HepG2 (cell line): ENCODE measurements at regions not wholly inside any gene's neighbourhood (a gene's known extent, or its start where the extent isn't known, plus 50 kb on each side); places are given as distances from the start of the nearest gene placed in this dataset.

ENCODE experiments used
- ARNT2 ChIP-seq: sonication (generic); formaldehyde crosslinking; IDR thresholded peaks from 2 replicates; pipeline ENCODE4 v1.8.0; 2022; ENCODE audit warnings: mild to moderate bottlenecking, low read depth, missing genetic modification reagents, moderate library complexity
- CCAR2 ChIP-seq: fragments of 200-400 bp; formaldehyde crosslinking; optimal IDR thresholded peaks from 2 replicates; pipeline ENCODE3; 2018; ENCODE audit warnings: low read depth, mild to moderate bottlenecking, low read length, moderate library complexity
- CREM ChIP-seq, 2 experiments: sonication (generic) in 1 of 2; formaldehyde crosslinking in 1 of 2; IDR thresholded peaks; 2 replicates each; pipeline versions ENCODE4 v1.4.0 to v1.6.1; 2016 to 2020; ENCODE audit warnings: antibody characterized with exemption in 1 of 2, mild to moderate bottlenecking in 1 of 2, missing genetic modification reagents in 1 of 2
- FOXC1 ChIP-seq: sonication (generic); formaldehyde crosslinking; IDR thresholded peaks from 2 replicates; pipeline ENCODE4 v1.8.0; 2022; ENCODE audit warnings: mild to moderate bottlenecking, missing genetic modification reagents, borderline replicate concordance
- HMGA1 ChIP-seq: sonication (generic); formaldehyde crosslinking; conservative IDR thresholded peaks from 2 replicates; pipeline ENCODE4 v1.4.0; 2020; ENCODE audit warnings: missing genetic modification reagents
- HNRNPUL1 ChIP-seq: fragments of 200-400 bp; formaldehyde crosslinking; IDR thresholded peaks from 2 replicates; pipeline ENCODE4 v1.6.1; 2017; ENCODE audit warnings: low read depth, mild to moderate bottlenecking, low read length, moderate library complexity
- IKZF5 ChIP-seq: IDR thresholded peaks from 2 replicates; pipeline ENCODE4 v1.6.1; 2018; ENCODE audit warnings: missing genetic modification reagents, mild to moderate bottlenecking, missing compliant biosample characterization
- NR2F6 ChIP-seq, 2 experiments: IDR thresholded peaks; 2 replicates each; pipeline ENCODE4 v1.6.1; 2016; ENCODE audit warnings: antibody characterized with exemption in 1 of 2, mild to moderate bottlenecking in 1 of 2
- POLR2G ChIP-seq: fragments of 200-400 bp; formaldehyde crosslinking; IDR thresholded peaks from 2 replicates; pipeline ENCODE4 v1.6.1; 2018; ENCODE audit warnings: mild to moderate bottlenecking, low read depth, low read length, moderate library complexity
- SAP130 ChIP-seq: IDR thresholded peaks from 2 replicates; pipeline ENCODE4 v1.6.1; 2016; ENCODE audit warnings: low read depth
- SMAD1 ChIP-seq: sonication (generic); formaldehyde crosslinking; IDR thresholded peaks from 2 replicates; pipeline ENCODE4 v1.4.0; 2020; ENCODE audit warnings: missing genetic modification reagents, low read depth, mild to moderate bottlenecking, borderline replicate concordance
- SMAD9 ChIP-seq: sonication (generic); formaldehyde crosslinking; IDR thresholded peaks from 2 replicates; pipeline ENCODE4 v1.5.1; 2020; ENCODE audit warnings: mild to moderate bottlenecking, missing genetic modification reagents
- SOX5 ChIP-seq: IDR thresholded peaks from 2 replicates; pipeline ENCODE4 v1.6.1; 2016; ENCODE audit warnings: borderline replicate concordance
- STAG1 ChIP-seq: sonication (generic); formaldehyde crosslinking; IDR thresholded peaks from 2 replicates; pipeline ENCODE4 v1.4.0; 2020; ENCODE audit warnings: missing genetic modification reagents
- ZEB1 ChIP-seq: IDR thresholded peaks from 2 replicates; pipeline ENCODE4 v1.6.1; 2012; ENCODE audit warnings: mild to moderate bottlenecking, low read depth, inconsistent platforms; ENCODE audit not compliant: insufficient replicate concordance
- ZNF12 ChIP-seq: sonication (generic); formaldehyde crosslinking; IDR thresholded peaks from 2 replicates; pipeline ENCODE4 v1.5.0; 2020; ENCODE audit warnings: missing genetic modification reagents
- ZNF547 ChIP-seq: sonication (generic); formaldehyde crosslinking; IDR thresholded peaks from 2 replicates; pipeline ENCODE4 v1.5.1; 2020; ENCODE audit warnings: mild to moderate bottlenecking, missing genetic modification reagents
- ZNF549 ChIP-seq: sonication (generic); formaldehyde crosslinking; IDR thresholded peaks from 2 replicates; pipeline ENCODE4 v1.5.0; 2020; ENCODE audit warnings: missing genetic modification reagents
- ZNF570 ChIP-seq: sonication (generic); formaldehyde crosslinking; IDR thresholded peaks from 2 replicates; pipeline ENCODE4 v1.4.0; 2020; ENCODE audit warnings: mild to moderate bottlenecking, missing genetic modification reagents, borderline replicate concordance
- ZNF761 ChIP-seq: sonication (generic); formaldehyde crosslinking; conservative IDR thresholded peaks from 2 replicates; pipeline ENCODE4 v1.4.0; 2020; ENCODE audit warnings: mild to moderate bottlenecking, missing genetic modification reagents
- ZNF83 ChIP-seq: sonication (generic); formaldehyde crosslinking; IDR thresholded peaks from 2 replicates; pipeline ENCODE4 v1.4.0; 2020; ENCODE audit warnings: missing genetic modification reagents, mild to moderate bottlenecking, borderline replicate concordance
- TF ChIP-seq, protein P1 (sequence below): sonication (generic); formaldehyde crosslinking; IDR thresholded peaks from 2 replicates; pipeline ENCODE4 v1.5.1; 2020; ENCODE audit warnings: missing genetic modification reagents, mild to moderate bottlenecking, borderline replicate concordance
- TF ChIP-seq, protein P2 (sequence below): sonication (generic); formaldehyde crosslinking; IDR thresholded peaks from 2 replicates; pipeline ENCODE4 v1.5.0; 2020; ENCODE audit warnings: mild to moderate bottlenecking, missing genetic modification reagents
- TF ChIP-seq, protein P3 (sequence below): sonication (generic); formaldehyde crosslinking; IDR thresholded peaks from 2 replicates; pipeline ENCODE4 v1.5.0; 2020; ENCODE audit warnings: mild to moderate bottlenecking, missing genetic modification reagents, borderline replicate concordance

DNA sequence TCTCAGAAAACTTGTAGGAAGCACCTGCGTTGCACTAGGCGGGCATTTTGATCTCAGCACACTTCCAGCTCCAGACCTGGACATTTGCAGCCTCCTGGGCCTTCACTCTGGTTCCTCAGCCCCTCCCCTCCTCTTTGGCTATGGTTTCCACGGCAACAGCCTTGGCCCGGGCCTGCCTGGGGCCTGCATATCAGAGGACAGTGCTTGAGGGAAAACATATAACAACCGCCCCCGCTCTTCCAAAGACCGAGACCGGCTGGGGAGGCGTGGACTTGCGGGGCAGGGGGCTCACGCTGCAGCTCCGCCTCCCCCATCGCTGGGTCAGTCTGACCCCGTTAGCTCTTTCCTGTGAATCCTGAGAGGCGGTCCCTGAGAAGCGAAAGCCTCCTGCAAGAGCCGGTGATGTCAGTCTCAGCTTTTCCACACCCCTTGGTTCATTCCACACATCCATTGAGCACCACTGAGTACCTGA is 125.7 kb upstream of the PEG3 start (continued):
- TF ChIP-seq, protein P1, sequence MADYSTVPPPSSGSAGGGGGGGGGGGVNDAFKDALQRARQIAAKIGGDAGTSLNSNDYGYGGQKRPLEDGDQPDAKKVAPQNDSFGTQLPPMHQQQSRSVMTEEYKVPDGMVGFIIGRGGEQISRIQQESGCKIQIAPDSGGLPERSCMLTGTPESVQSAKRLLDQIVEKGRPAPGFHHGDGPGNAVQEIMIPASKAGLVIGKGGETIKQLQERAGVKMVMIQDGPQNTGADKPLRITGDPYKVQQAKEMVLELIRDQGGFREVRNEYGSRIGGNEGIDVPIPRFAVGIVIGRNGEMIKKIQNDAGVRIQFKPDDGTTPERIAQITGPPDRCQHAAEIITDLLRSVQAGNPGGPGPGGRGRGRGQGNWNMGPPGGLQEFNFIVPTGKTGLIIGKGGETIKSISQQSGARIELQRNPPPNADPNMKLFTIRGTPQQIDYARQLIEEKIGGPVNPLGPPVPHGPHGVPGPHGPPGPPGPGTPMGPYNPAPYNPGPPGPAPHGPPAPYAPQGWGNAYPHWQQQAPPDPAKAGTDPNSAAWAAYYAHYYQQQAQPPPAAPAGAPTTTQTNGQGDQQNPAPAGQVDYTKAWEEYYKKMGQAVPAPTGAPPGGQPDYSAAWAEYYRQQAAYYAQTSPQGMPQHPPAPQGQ, result no peak
- no peak for TF ChIP-seq ARNT2 (CRISPR knock-in tag)
- TF ChIP-seq SMAD9, result no peak
- no peak for TF ChIP-seq ZNF549
- no peak for TF ChIP-seq CCAR2
- TF ChIP-seq ZNF761 (CRISPR knock-in tag), result 0 out of 2 replicates have a peak, but pooled peaks have one; percentile 13
- peak; percentile 63; the same call in 1 of the 2 replicates for TF ChIP-seq ZNF12 (CRISPR knock-in tag)
- no peak for TF ChIP-seq POLR2G
- peak; percentile 17; the same call in 1 of the 2 replicates for TF ChIP-seq STAG1 (CRISPR knock-in tag)
- TF ChIP-seq SOX5 (CRISPR knock-in tag), result peak; percentile 53; the same call in 1 of the 2 replicates
- no peak for TF ChIP-seq FOXC1 (CRISPR knock-in tag)
- TF ChIP-seq, protein P2, sequence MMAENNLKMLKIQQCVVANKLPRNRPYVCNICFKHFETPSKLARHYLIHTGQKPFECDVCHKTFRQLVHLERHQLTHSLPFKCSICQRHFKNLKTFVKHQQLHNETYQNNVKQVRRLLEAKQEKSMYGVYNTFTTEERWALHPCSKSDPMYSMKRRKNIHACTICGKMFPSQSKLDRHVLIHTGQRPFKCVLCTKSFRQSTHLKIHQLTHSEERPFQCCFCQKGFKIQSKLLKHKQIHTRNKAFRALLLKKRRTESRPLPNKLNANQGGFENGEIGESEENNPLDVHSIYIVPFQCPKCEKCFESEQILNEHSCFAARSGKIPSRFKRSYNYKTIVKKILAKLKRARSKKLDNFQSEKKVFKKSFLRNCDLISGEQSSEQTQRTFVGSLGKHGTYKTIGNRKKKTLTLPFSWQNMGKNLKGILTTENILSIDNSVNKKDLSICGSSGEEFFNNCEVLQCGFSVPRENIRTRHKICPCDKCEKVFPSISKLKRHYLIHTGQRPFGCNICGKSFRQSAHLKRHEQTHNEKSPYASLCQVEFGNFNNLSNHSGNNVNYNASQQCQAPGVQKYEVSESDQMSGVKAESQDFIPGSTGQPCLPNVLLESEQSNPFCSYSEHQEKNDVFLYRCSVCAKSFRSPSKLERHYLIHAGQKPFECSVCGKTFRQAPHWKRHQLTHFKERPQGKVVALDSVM, result no peak
- TF ChIP-seq ZNF83 (CRISPR knock-in tag), result no peak
- TF ChIP-seq NR2F6 (IDR thresholded peaks at IDR 0.05), result peak; percentile 23; the same call in 1 of the 2 replicates
- peak; percentile 54 for TF ChIP-seq NR2F6 (CRISPR knock-in tag; IDR thresholded peaks at IDR 0.05)
- TF ChIP-seq ZNF570, result no peak
- TF ChIP-seq HNRNPUL1, result no peak
- TF ChIP-seq SMAD1, result no peak
- peak; percentile 32; the same call in 1 of the 2 replicates for TF ChIP-seq CREM (IDR thresholded peaks at IDR 0.05)
- no peak for TF ChIP-seq CREM (CRISPR knock-in tag; IDR thresholded peaks at IDR 0.05)
- no peak; the same call in 1 of the 2 replicates for TF ChIP-seq IKZF5 (CRISPR knock-in tag)
- TF ChIP-seq SAP130 (CRISPR knock-in tag), result peak; percentile 75
- no peak for TF ChIP-seq ZNF547 (CRISPR knock-in tag)
- TF ChIP-seq ZEB1, result no peak
- TF ChIP-seq HMGA1 (CRISPR knock-in tag), result no peak
- TF ChIP-seq, protein P3, sequence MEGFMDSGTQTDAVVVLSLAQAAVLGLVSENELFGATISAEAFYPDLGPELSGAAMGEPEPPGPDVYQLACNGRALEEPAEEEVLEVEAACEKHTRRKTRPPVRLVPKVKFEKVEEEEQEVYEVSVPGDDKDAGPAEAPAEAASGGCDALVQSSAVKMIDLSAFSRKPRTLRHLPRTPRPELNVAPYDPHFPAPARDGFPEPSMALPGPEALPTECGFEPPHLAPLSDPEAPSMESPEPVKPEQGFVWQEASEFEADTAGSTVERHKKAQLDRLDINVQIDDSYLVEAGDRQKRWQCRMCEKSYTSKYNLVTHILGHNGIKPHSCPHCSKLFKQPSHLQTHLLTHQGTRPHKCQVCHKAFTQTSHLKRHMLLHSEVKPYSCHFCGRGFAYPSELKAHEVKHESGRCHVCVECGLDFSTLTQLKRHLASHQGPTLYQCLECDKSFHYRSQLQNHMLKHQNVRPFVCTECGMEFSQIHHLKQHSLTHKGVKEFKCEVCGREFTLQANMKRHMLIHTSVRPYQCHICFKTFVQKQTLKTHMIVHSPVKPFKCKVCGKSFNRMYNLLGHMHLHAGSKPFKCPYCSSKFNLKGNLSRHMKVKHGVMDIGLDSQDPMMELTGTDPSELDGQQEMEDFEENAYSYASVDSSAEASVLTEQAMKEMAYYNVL (CRISPR knock-in tag), result peak; percentile 50; the same call in 1 of the 2 replicates
